Smooth muscle cell (in vitro differentiated cells): ENCODE measurements at regions not wholly inside any gene's neighbourhood (a gene's known extent, or its start where the extent isn't known, plus 50 kb on each side); places are given as distances from the start of the nearest gene placed in this dataset.

ENCODE experiments used
- DNase-seq: peaks from one replicate; lab custom pipeline; 2025; ENCODE audit not compliant: unreplicated experiment; lab: John Stamatoyannopoulos, UW
- H2AFZ ChIP-seq: fragments of 200-600 bp; sonication (generic); 2 replicates; pipeline ENCODE4 v1.6.0; 2016; ENCODE audit warnings: antibody characterized with exemption, low read depth, mild to moderate bottlenecking
- H3F3A ChIP-seq: fragments of 200-600 bp; sonication (generic); 2 replicates; pipeline ENCODE4 v1.6.0; 2017; ENCODE audit warnings: antibody characterized with exemption, low read depth
- H3K27ac ChIP-seq: fragments of 200-600 bp; sonication (generic); 2 replicates; pipeline ENCODE4 v1.5.1; 2016; ENCODE audit warnings: low read depth, mild to moderate bottlenecking
- H3K27me3 ChIP-seq: fragments of 200-600 bp; sonication (generic); 2 replicates; pipeline ENCODE4 v1.6.1; 2016; ENCODE audit warnings: low read depth, mild to moderate bottlenecking
- H3K36me3 ChIP-seq: fragments of 200-600 bp; sonication (generic); 2 replicates; pipeline ENCODE4 v1.5.1; 2016; ENCODE audit warnings: low read depth
- H3K4me1 ChIP-seq: fragments of 200-600 bp; sonication (generic); 2 replicates; pipeline ENCODE4 v1.5.1; 2016; ENCODE audit warnings: low read depth
- H3K4me2 ChIP-seq: fragments of 200-600 bp; sonication (generic); 2 replicates; pipeline ENCODE4 v1.6.0; 2016; ENCODE audit warnings: mild to moderate bottlenecking
- H3K4me3 ChIP-seq: fragments of 200-600 bp; sonication (generic); 2 replicates; pipeline ENCODE4 v1.5.1; 2016; ENCODE audit warnings: mild to moderate bottlenecking
- H3K79me2 ChIP-seq: fragments of 200-600 bp; sonication (generic); 2 replicates; pipeline ENCODE4 v1.6.0; 2016; ENCODE audit warnings: low read depth, mild to moderate bottlenecking
- H3K9ac ChIP-seq: fragments of 200-600 bp; sonication (generic); 2 replicates; pipeline ENCODE4 v1.6.0; 2016; ENCODE audit warnings: low read depth
- H3K9me3 ChIP-seq: fragments of 200-600 bp; sonication (generic); replicated peaks from 2 replicates; pipeline ENCODE4 v1.5.1; 2016; ENCODE audit warnings: low read depth
- H4K20me1 ChIP-seq: fragments of 200-600 bp; sonication (generic); 2 replicates; pipeline ENCODE4 v1.6.0; 2016; ENCODE audit warnings: low read depth
- WGBS: methylation state at CpG from one replicate; pipeline ENCODE4 v1.1.7; 2016; ENCODE audit warnings: low lambda C conversion rate; 5-methylcytosine and 5-hydroxymethylcytosine counted together
- TF ChIP-seq, protein P1 (sequence below): fragments of 200-600 bp; sonication (generic); IDR thresholded peaks from 2 replicates; pipeline ENCODE4 v1.5.1; 2017; ENCODE audit warnings: borderline replicate concordance, mild to moderate bottlenecking, antibody characterized with exemption; ENCODE audit not compliant: insufficient read depth, poor library complexity, severe bottlenecking

DNA sequence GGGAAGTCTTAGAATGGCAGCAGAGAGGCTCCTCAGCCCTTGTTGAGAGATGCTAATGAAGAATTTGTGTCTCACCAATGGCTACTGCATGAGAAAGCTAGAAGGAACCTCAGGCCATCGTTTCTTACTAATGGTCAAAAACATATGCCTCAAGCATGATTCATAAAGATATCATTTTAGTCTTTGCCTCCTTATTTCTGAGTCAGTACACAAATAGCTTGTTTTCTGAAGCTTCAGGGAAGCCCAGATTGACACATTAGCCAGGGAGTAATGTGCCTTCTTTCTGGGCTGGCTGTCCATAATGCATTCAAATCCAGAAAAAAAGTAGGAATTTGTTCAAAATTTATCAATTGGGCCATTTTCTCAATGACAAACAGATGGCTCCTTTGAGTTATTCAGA lies 169.4 kb upstream of the ZBED5 start:
- Histone ChIP-seq H3K9ac (no peak overlapping the region), H3K4me1 (no peaks in the 10 kb centered on the region), H3K36me3 (no peaks in the 10 kb centered on the region), H3F3A (no peaks in the 10 kb centered on the region), H3K27me3 (no peaks in the 10 kb centered on the region), H4K20me1 (no peaks in the 10 kb centered on the region), H3K4me2 (no peak overlapping the region), H2AFZ (no peak overlapping the region), H3K4me3 (no peak overlapping the region), H3K27ac (no peak overlapping the region), H3K9me3 (no peaks in the 10 kb centered on the region), H3K79me2 (no peaks in the 10 kb centered on the region)
- DNase-seq = no peak
- WGBS = 0% methylated on average over 1 of the region's 1 CpG
- TF ChIP-seq, protein P1, sequence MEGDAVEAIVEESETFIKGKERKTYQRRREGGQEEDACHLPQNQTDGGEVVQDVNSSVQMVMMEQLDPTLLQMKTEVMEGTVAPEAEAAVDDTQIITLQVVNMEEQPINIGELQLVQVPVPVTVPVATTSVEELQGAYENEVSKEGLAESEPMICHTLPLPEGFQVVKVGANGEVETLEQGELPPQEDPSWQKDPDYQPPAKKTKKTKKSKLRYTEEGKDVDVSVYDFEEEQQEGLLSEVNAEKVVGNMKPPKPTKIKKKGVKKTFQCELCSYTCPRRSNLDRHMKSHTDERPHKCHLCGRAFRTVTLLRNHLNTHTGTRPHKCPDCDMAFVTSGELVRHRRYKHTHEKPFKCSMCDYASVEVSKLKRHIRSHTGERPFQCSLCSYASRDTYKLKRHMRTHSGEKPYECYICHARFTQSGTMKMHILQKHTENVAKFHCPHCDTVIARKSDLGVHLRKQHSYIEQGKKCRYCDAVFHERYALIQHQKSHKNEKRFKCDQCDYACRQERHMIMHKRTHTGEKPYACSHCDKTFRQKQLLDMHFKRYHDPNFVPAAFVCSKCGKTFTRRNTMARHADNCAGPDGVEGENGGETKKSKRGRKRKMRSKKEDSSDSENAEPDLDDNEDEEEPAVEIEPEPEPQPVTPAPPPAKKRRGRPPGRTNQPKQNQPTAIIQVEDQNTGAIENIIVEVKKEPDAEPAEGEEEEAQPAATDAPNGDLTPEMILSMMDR = no peak

DNA sequence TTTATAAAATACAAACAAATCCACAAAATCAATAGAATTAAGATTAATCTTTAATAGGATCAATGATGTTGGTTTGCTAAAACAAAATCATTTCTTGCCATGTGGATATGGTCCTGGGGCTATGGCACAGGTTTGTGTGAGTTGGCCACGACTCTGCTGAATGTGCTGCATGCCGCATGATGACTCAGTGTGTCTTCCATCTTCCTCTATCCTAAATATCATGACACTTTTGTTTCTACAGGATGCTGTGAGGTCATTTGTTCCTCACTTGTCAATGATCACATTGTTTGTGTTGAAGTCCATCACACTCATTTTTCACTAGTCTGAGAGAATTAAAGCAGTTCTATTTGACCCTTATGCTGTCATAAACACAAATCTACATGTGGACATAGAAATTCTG lies 167.2 kb upstream of the ZBED5 start:
- TF ChIP-seq, protein P1 = no peak
- no peaks in the 10 kb centered on the region for H3K9me3 ChIP-seq
- H3K4me1 ChIP-seq = no peaks in the 10 kb centered on the region
- no peak overlapping the region for H3K9ac ChIP-seq
- H4K20me1 ChIP-seq = no peaks in the 10 kb centered on the region
- H3K79me2 ChIP-seq = no peaks in the 10 kb centered on the region
- H3K4me3 ChIP-seq = no peak overlapping the region
- no peaks in the 10 kb centered on the region for H3K27me3 ChIP-seq
- H3F3A ChIP-seq = no peaks in the 10 kb centered on the region
- DNase-seq = no peak
- no peaks in the 10 kb centered on the region for H3K36me3 ChIP-seq
- H2AFZ ChIP-seq = no peak overlapping the region
- H3K27ac ChIP-seq = no peak overlapping the region
- H3K4me2 ChIP-seq = no peak overlapping the region
- WGBS = 65% methylated on average over 2 of the region's 2 CpGs

DNA sequence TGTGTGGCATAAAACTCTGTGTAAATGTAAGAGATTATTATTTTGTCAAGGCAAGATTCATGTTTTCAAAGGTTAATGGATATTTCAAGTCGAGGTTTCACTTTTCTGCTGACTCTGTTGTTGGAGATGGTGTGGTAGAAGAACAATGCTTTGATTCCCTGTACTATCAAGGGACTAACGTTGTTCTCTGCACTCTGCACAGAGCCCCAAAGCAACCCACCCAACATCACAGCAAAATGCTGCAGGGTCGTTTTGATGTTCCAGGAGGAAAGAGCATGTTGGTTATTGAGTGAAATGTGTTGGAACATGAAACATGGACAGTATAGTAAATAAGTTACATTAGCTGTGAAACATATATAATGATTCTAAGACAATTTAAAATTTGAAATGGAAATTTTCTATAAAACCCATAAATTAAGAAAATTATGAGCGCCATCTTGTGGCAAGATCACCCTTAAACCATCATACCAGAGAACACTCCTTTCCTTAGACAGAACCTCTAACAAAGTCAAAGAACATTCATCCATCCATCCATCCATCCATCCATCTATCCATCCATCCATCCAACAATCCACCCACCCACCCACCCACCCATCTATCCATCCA lies 164.4 kb upstream of the ZBED5 start:
- no peaks in the 10 kb centered on the region for H3K79me2 ChIP-seq
- H3K9me3 ChIP-seq = no peaks in the 10 kb centered on the region
- no peak overlapping the region for H3K4me2 ChIP-seq
- H3K9ac ChIP-seq = no peak overlapping the region
- no peaks in the 10 kb centered on the region for H4K20me1 ChIP-seq
- H3K4me1 ChIP-seq = no peaks in the 10 kb centered on the region
- no peaks in the 10 kb centered on the region for H3K27me3 ChIP-seq
- TF ChIP-seq, protein P1 = peak; percentile 57
- WGBS = 45% methylated on average over 4 of the region's 4 CpGs
- H3F3A ChIP-seq = no peaks in the 10 kb centered on the region
- H3K4me3 ChIP-seq = no peak overlapping the region
- no peak overlapping the region for H2AFZ ChIP-seq
- H3K36me3 ChIP-seq = no peaks in the 10 kb centered on the region
- no peak overlapping the region for H3K27ac ChIP-seq
- no peak for DNase-seq

DNA sequence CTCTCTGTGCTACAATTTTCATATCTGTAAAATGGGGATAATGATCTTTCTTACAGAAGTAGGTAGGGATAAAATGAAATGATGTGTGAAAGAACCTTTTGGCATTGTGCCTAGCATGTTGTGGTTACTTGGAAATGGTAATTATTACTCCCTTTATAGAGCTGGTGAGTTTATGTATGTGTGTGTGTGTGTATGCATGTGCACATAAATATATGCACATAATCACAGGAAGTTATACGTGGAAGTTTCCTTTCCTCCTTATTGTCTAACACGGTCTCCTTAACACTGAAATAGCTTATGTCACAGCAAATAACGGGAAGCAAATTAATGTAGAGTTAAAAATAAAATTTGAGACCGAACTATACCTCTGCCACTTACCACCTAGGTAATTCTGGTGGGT lies 163.7 kb upstream of the ZBED5 start:
- DNase-seq = no peak
- Histone ChIP-seq H3K36me3 (no peaks in the 10 kb centered on the region), H3F3A (no peaks in the 10 kb centered on the region), H4K20me1 (no peaks in the 10 kb centered on the region), H3K27ac (no peak overlapping the region), H3K9me3 (no peaks in the 10 kb centered on the region), H3K79me2 (no peaks in the 10 kb centered on the region), H3K27me3 (no peaks in the 10 kb centered on the region), H3K9ac (no peak overlapping the region), H2AFZ (no peak overlapping the region), H3K4me3 (no peak overlapping the region), H3K4me1 (no peaks in the 10 kb centered on the region), H3K4me2 (no peak overlapping the region)
- 94% methylated on average over 4 of the region's 4 CpGs for WGBS
- TF ChIP-seq, protein P1 = no peak
